ENCODE measurements at regions not wholly inside any gene's neighbourhood (a gene's known extent, or its start where the extent isn't known, plus 50 kb on each side); places are given as distances from the start of the nearest gene placed in this dataset.

DNA sequence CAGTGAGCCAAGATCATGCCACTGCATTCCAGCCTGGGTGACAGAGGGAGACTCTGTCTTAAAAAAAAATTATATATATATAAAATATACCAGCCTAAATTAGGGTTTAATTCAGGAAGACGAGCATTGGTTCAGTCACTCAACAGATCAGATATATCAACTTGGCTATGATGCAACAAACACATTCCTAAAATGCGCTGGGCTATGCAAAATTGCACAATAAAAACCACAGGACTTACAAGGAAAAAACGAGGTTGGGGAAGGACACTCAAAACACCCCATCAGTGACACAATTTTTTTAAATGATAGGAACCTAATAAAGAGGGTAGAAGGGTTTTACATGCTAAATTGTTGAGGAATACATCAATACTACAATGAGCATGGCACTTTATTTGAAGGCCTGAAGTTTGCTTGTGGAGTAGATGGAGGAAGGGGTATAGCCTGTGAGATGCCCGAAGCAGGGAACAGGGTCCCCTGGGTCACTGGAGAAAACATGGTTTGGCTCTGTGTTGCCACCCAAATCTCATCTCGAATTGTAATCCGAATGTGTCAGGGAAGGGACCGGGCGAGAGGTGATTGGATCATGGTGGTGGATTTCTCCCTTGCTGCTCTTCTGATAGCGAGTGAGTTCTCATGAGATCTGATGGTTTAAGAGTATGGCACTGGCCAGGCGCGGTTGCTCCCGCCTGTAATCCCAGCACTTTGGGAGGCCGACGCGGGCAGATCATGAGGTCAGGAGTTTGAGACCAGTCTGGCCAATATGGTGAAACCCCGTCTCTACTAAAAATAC lies 71.2 kb downstream of the TNFAIP2 start:
- peaks cover 0 to 3% (median 0%) of the 10 kb centered on the region in 5 donors for H3K27me3 ChIP-seq (ENCODE audit: control insufficient read depth in 5 of 5, insufficient read depth in 4 of 5, low read length in 5 of 5)
- no peak overlapping the region for H3K27ac ChIP-seq (ENCODE audit: low read depth, low read length)
- H3K4me1 ChIP-seq (ENCODE audit: control insufficient read depth in 5 of 5, insufficient read depth in 5 of 5, low read length in 5 of 5): peaks cover 3 to 24% (median 19%) of the 10 kb centered on the region in 5 donors
- H3K36me3 ChIP-seq (ENCODE audit: control insufficient read depth in 5 of 5, insufficient read depth in 5 of 5, low read length in 5 of 5): no peaks in the 10 kb centered on the region
- H3K4me3 ChIP-seq (ENCODE audit: low read depth in 1 of 5, low read length in 5 of 5): no peak overlapping the region
- peaks cover 0 to 3% (median 0%) of the 10 kb centered on the region in 5 donors for H3K9me3 ChIP-seq (ENCODE audit: control insufficient read depth in 5 of 5, low read length in 5 of 5)
- H3K9ac ChIP-seq (ENCODE audit: low read length in 5 of 5): no peak overlapping the region

DNA sequence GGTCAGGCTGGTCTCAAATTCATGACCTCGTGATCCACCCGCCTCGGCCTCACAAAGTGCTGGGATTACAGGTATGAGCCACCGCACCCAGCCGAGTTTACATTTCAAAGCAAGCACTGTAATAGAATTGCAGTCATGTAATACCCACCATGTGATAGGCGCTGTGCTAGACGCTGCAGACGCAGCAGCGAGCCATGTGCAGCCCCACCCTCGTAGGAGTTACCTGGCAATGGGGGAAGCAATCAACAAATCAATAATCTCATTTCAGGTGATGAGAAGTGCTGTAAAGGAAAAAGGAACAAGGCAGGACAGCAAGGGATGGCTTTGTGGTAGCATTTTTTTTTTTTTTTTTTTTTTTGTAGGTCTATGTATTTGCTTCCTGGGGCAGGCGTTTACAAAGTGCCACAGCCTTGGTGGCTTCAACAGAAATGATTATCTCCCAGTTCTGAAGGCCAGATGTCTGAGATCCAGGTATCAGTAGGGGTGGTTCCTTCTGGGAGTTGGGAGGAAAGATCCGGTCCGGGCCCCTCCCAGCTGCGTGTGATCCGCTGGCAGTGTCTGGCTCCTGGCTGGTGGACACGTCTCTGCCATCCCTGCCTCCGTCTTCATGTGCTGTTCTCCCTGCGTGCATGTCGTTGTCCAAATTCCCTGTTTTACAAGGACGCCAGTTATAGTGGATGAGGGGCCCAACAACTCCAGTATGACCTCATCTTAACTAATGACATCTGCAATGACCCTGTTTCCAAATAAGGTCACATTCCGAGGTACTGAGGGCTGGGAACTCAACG lies 72.8 kb downstream of the TNFAIP2 start:
- H3K9me3 ChIP-seq (ENCODE audit: control insufficient read depth in 5 of 5, low read length in 5 of 5): peaks cover 0 to 3% (median 0%) of the 10 kb centered on the region in 5 donors
- no peak overlapping the region for H3K27ac ChIP-seq (ENCODE audit: low read depth, low read length)
- no peaks in the 10 kb centered on the region for H3K36me3 ChIP-seq (ENCODE audit: control insufficient read depth in 5 of 5, insufficient read depth in 5 of 5, low read length in 5 of 5)

DNA sequence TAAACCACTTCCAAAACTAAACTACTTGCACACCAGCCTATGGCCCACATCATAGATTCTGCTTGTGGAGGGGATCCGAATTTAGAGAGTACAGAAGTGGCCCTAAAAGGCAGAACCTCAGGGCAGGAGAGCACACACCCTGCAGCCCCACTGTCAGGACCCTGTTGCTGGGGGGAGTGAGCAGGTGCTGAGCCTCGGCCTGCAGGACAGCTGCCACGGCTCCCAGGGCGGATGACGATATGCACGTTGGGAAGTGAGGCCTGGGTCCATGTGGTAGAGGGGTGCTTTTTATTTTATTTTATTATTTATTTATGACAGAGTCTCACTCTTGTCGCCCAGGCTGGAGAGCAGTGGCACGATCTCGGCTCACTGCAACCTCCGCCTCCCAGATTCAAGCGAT lies 73.5 kb downstream of the TNFAIP2 start:
- Histone ChIP-seq H3K9ac (ENCODE audit: low read length in 5 of 5) (no peak overlapping the region), H3K9me3 (ENCODE audit: control insufficient read depth in 5 of 5, low read length in 5 of 5) (peaks cover 0 to 3% (median 0%) of the 10 kb centered on the region in 5 donors), H3K27ac (ENCODE audit: low read depth, low read length) (no peak overlapping the region), H3K4me3 (ENCODE audit: low read depth in 1 of 5, low read length in 5 of 5) (no peak overlapping the region), H3K36me3 (ENCODE audit: control insufficient read depth in 5 of 5, insufficient read depth in 5 of 5, low read length in 5 of 5) (no peaks in the 10 kb centered on the region), H3K4me1 (ENCODE audit: control insufficient read depth in 5 of 5, insufficient read depth in 5 of 5, low read length in 5 of 5) (peaks cover 3 to 24% (median 19%) of the 10 kb centered on the region in 5 donors), H3K27me3 (ENCODE audit: control insufficient read depth in 5 of 5, insufficient read depth in 4 of 5, low read length in 5 of 5) (no peaks in the 10 kb centered on the region)

More for the DNA sequence above, 72.8 kb downstream of the TNFAIP2 start:
- Histone ChIP-seq H3K4me1 (ENCODE audit: control insufficient read depth in 5 of 5, insufficient read depth in 5 of 5, low read length in 5 of 5) (peaks cover 3 to 24% (median 19%) of the 10 kb centered on the region in 5 donors), H3K27me3 (ENCODE audit: control insufficient read depth in 5 of 5, insufficient read depth in 4 of 5, low read length in 5 of 5) (no peaks in the 10 kb centered on the region), H3K9ac (ENCODE audit: low read length in 5 of 5) (no peak overlapping the region), H3K4me3 (ENCODE audit: low read depth in 1 of 5, low read length in 5 of 5) (no peak overlapping the region)

DNA sequence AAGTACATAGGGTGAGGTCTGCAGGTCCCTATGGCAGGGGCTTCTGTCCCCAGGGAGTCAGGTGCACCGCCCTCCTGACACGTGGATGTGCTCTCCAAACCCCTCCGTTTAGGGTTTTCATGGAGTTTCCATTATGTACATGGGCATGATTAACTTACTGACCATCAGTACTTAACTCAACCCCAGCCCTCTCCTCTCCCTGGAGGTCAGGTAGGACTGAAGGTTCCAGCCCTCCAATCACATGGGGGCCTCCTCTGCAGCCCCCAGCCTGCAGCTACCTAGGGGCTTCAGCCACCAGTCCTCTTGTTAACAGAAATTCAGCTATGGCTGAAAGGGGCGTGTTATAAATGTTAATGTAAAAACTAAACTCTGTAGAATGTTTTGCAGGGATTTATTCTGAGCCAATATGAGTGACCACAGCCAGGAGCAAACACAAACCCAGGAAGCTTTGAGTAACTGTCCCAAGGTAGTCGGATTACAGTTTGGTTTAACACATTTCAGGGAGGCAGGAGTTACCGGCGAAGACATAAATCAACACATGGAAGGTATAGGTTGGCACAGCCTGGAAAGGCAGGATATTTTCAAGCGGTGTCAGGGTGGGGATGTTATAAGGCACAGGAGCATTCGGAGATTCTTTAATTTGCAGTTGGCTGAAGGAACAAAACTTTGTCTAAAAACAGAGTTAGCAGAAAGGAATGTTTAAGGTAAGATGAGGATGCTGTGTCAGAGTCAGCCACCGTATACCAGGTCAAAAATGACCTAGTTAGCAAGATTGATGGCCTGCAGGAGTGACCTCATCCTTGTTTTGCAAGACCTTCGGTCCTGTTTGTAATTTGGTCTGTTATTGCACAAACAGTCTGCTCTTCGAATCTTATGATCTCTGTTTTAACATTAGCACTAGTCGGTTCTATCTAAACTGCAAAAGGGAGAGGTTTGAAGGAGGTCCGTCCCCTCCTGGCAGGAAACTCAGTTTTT lies 75.2 kb downstream of the TNFAIP2 start:
- Histone ChIP-seq H3K27ac (ENCODE audit: low read depth, low read length) (peak overlapping the region; percentile 4), H3K27me3 (ENCODE audit: control insufficient read depth in 5 of 5, insufficient read depth in 4 of 5, low read length in 5 of 5) (peaks cover 0 to 5% (median 0%) of the 10 kb centered on the region in 5 donors), H3K4me3 (ENCODE audit: low read depth in 1 of 5, low read length in 5 of 5) (no peak overlapping the region), H3K9ac (ENCODE audit: low read length in 5 of 5) (no peak overlapping the region), H3K4me1 (ENCODE audit: control insufficient read depth in 5 of 5, insufficient read depth in 5 of 5, low read length in 5 of 5) (peaks cover 3 to 19% (median 12%) of the 10 kb centered on the region in 5 donors), H3K9me3 (ENCODE audit: control insufficient read depth in 5 of 5, low read length in 5 of 5) (peaks cover 0 to 3% (median 0%) of the 10 kb centered on the region in 5 donors), H3K36me3 (ENCODE audit: control insufficient read depth in 5 of 5, insufficient read depth in 5 of 5, low read length in 5 of 5) (no peaks in the 10 kb centered on the region)

DNA sequence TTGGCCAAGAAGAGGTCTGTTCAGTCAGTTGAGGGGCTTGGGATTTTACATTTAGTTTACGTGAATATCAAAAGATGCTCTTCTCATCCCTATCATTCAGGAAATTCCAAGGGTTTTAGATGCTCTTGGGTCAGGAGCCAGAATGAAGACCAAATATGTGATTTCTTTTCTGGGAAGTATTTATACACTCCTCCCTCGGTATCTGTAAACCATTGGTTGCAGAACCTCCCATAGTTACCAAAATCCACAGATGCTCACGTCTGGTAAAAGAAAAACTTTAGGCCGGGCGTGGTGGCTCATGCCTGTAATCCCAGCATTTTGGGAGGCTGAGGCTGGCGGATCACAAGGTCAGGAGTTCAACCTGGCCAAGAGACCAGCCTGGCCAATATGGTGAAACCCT lies 75.9 kb downstream of the TNFAIP2 start:
- Histone ChIP-seq H3K9ac (ENCODE audit: low read length in 5 of 5) (no peak overlapping the region), H3K27ac (ENCODE audit: low read depth, low read length) (peak overlapping the region; percentile 4), H3K4me1 (ENCODE audit: control insufficient read depth in 5 of 5, insufficient read depth in 5 of 5, low read length in 5 of 5) (peaks cover 3 to 14% (median 12%) of the 10 kb centered on the region in 5 donors)

DNA sequence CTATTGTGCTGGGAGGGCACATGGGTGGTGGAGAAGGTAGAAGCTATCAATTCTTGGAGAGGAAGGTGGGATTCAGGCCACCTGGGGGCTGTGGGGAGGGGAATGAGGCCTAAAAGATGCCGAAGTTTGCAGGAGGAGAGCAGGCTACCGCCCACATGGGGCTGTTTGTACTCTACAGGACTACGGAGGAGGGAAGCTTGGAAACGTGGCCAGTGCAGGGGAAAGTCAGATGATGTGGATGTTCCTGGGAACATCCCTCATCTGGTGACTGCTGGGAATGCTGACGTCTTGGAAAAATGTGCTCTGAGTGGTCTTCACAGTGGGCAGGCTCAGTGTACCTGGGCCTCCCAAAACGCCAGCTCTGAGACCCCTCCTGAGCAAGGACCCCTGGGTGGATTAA lies 78.5 kb downstream of the TNFAIP2 start:
- Histone ChIP-seq H3K27ac (ENCODE audit: low read depth, low read length) (no peak overlapping the region), H3K9ac (ENCODE audit: low read length in 5 of 5) (no peak overlapping the region), H3K27me3 (ENCODE audit: control insufficient read depth in 5 of 5, insufficient read depth in 4 of 5, low read length in 5 of 5) (peaks cover 0 to 17% (median 2%) of the 10 kb centered on the region in 5 donors), H3K9me3 (ENCODE audit: control insufficient read depth in 5 of 5, low read length in 5 of 5) (peaks cover 3 to 18% (median 13%) of the 10 kb centered on the region in 5 donors), H3K4me1 (ENCODE audit: control insufficient read depth in 5 of 5, insufficient read depth in 5 of 5, low read length in 5 of 5) (peaks cover 0 to 11% (median 8%) of the 10 kb centered on the region in 5 donors), H3K4me3 (ENCODE audit: low read depth in 1 of 5, low read length in 5 of 5) (no peak overlapping the region), H3K36me3 (ENCODE audit: control insufficient read depth in 5 of 5, insufficient read depth in 5 of 5, low read length in 5 of 5) (no peaks in the 10 kb centered on the region)

More for the DNA sequence above, 75.9 kb downstream of the TNFAIP2 start:
- no peaks in the 10 kb centered on the region for H3K36me3 ChIP-seq (ENCODE audit: control insufficient read depth in 5 of 5, insufficient read depth in 5 of 5, low read length in 5 of 5)
- H3K27me3 ChIP-seq (ENCODE audit: control insufficient read depth in 5 of 5, insufficient read depth in 4 of 5, low read length in 5 of 5): peaks cover 0 to 8% (median 0%) of the 10 kb centered on the region in 5 donors
- peaks cover 0 to 7% (median 0%) of the 10 kb centered on the region in 5 donors for H3K9me3 ChIP-seq (ENCODE audit: control insufficient read depth in 5 of 5, low read length in 5 of 5)
- no peak overlapping the region for H3K4me3 ChIP-seq (ENCODE audit: low read depth in 1 of 5, low read length in 5 of 5)

DNA sequence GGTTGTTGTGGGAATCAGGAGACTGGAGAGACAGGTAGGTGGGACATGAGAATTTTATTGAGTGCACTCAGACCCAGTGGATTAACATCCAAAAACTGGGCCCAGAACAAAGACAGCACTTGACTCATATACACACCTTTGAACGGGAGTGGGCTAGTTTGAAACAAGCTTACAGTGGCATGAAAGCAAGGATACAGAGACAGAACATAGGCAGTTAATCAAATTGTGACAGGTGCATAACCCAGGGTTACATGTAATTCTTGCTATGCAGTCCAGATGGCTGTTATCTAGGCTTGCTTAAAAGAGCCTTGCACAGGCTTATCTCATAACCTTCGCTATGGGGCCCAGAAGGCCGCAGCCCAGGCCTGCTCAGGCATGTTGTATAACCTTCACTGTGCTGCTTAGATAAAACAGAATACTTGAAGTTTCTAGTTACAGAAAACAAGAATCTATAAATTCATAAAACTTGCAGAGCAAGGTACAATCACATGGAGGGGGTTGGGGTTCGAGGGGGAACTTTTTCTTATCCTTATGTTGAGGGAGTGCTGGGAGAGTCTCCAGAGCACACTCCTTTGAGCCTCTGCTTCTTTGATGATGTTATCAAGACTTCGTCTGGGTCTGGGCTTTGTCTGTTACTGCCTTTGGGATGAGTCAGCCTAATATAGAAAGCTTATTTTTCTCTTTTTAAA lies 81.7 kb downstream of the TNFAIP2 start:
- Histone ChIP-seq H3K27ac (ENCODE audit: low read depth, low read length) (peak overlapping the region; percentile 70), H3K36me3 (ENCODE audit: control insufficient read depth in 5 of 5, insufficient read depth in 5 of 5, low read length in 5 of 5) (no peaks in the 10 kb centered on the region), H3K4me3 (ENCODE audit: low read depth in 1 of 5, low read length in 5 of 5) (no peak overlapping the region), H3K9me3 (ENCODE audit: control insufficient read depth in 5 of 5, low read length in 5 of 5) (peaks cover 3 to 18% (median 13%) of the 10 kb centered on the region in 5 donors), H3K9ac (ENCODE audit: low read length in 5 of 5) (no peak overlapping the region), H3K4me1 (ENCODE audit: control insufficient read depth in 5 of 5, insufficient read depth in 5 of 5, low read length in 5 of 5) (peaks cover 0 to 14% (median 10%) of the 10 kb centered on the region in 5 donors), H3K27me3 (ENCODE audit: control insufficient read depth in 5 of 5, insufficient read depth in 4 of 5, low read length in 5 of 5) (peaks cover 2 to 39% (median 16%) of the 10 kb centered on the region in 5 donors)

DNA sequence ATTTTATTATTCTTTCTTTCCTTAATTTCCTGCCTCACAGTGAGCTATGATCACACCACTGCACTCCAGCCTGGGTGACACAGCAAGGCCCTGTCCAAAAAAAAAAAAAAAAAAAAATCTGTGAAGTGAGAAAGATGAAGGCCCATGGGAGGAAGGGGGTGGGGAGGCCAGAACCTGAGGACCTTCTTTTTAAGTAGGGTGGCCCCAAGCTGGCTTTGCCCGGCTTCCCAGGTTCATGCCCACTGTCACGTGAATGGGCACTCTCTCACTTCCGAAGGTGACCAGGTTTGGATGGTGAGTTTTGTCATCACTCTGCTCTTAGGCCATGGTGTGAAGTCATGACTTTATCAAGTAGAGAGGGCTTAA lies 82.3 kb downstream of the TNFAIP2 start:
- Histone ChIP-seq H3K27me3 (ENCODE audit: control insufficient read depth in 5 of 5, insufficient read depth in 4 of 5, low read length in 5 of 5) (peaks cover 2 to 39% (median 16%) of the 10 kb centered on the region in 5 donors), H3K27ac (ENCODE audit: low read depth, low read length) (peak overlapping the region; percentile 70), H3K4me1 (ENCODE audit: control insufficient read depth in 5 of 5, insufficient read depth in 5 of 5, low read length in 5 of 5) (peaks cover 0 to 14% (median 10%) of the 10 kb centered on the region in 5 donors), H3K4me3 (ENCODE audit: low read depth in 1 of 5, low read length in 5 of 5) (peak overlapping the region in 1 of 5 donors; percentile 9), H3K36me3 (ENCODE audit: control insufficient read depth in 5 of 5, insufficient read depth in 5 of 5, low read length in 5 of 5) (no peaks in the 10 kb centered on the region), H3K9ac (ENCODE audit: low read length in 5 of 5) (peak overlapping the region in 1 of 5 donors; percentile 53), H3K9me3 (ENCODE audit: control insufficient read depth in 5 of 5, low read length in 5 of 5) (peaks cover 3 to 18% (median 13%) of the 10 kb centered on the region in 5 donors)

DNA sequence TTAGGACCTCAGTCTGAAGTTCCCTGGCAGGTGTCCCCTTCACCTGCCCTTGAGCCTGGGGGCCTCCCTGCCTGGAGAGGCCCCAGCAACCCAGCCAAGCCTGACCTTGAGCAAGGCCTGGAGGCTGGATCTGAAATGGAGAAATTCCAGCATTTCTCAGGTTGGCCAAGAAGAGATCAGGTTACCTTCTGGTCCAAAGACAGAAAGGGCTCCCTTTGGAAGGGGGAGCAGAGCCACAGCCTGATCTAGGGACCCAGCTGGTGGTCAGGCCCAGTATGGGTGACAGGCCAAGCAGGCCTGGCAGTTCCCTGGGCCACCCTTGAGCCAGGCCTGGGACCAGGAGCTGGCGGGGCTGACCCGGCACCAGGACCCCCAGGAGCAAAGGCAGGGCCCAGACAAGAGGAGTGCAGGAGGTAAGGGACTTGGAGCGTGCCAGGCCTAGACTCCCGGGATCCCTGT lies 82.8 kb downstream of the TNFAIP2 start:
- peak overlapping the region in 4 of 5 donors; percentile 50 to 68 (median 59) for H3K4me3 ChIP-seq (ENCODE audit: low read depth in 1 of 5, low read length in 5 of 5)
- H3K9me3 ChIP-seq (ENCODE audit: control insufficient read depth in 5 of 5, low read length in 5 of 5): peaks cover 3 to 18% (median 13%) of the 10 kb centered on the region in 5 donors
- H3K27me3 ChIP-seq (ENCODE audit: control insufficient read depth in 5 of 5, insufficient read depth in 4 of 5, low read length in 5 of 5): peaks cover 2 to 39% (median 16%) of the 10 kb centered on the region in 5 donors
- peaks cover 0 to 14% (median 10%) of the 10 kb centered on the region in 5 donors for H3K4me1 ChIP-seq (ENCODE audit: control insufficient read depth in 5 of 5, insufficient read depth in 5 of 5, low read length in 5 of 5)
- H3K36me3 ChIP-seq (ENCODE audit: control insufficient read depth in 5 of 5, insufficient read depth in 5 of 5, low read length in 5 of 5): no peaks in the 10 kb centered on the region
- H3K9ac ChIP-seq (ENCODE audit: low read length in 5 of 5): peak overlapping the region in 2 of 5 donors; percentile 35 to 53
- H3K27ac ChIP-seq (ENCODE audit: low read depth, low read length): peak overlapping the region; percentile 70

Measured in subcutaneous abdominal adipose tissue (tissue), 5 donors.